Muscle of arm (tissue), 1 donor: ENCODE measurements at regions not wholly inside any gene's neighbourhood (a gene's known extent, or its start where the extent isn't known, plus 50 kb on each side); places are given as distances from the start of the nearest gene placed in this dataset.

Experiments used
- DNase-seq: peaks from one replicate; pipeline ENCODE4 v3.0.0-alpha.2; 2013

DNA sequence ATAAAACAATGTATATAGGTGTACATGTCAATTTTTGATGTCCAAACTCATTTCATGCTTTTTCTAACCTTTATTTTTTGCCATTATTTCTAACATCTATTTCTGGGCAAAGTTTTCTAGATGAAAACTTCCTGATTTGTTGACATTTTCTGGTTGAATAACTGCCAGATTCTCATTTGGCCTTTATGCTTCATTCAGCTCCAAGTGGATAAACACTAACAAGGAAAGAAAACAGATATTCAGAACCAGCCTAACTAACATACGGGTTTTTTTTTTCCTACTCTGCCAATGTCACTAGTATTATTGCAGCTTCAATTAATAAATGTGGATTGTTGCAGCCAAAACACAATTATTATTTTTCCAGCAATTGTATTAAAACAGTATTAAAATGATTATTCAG lies 50.9 kb upstream of the RAP1GDS1 start:
- no peak for DNase-seq

DNA sequence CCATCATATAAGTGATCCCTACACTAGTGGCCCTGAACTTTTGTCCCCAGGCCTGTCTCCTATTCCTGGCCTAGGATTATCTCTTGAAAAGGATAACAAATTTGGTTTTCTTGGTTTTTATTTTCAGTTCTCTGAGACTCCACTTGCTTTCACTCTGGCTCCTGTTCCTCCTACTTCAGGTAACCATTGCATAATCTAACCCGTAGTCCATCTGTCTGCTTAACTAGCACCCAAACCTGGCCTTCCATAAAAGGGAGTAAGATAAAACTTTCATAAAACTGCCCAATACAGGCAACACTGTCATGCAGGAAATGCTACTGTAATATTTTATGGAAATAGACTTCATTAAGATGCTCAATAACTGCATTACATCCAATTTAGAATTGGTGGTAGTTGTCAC lies 52.1 kb upstream of the RAP1GDS1 start:
- DNase-seq: no peak

DNA sequence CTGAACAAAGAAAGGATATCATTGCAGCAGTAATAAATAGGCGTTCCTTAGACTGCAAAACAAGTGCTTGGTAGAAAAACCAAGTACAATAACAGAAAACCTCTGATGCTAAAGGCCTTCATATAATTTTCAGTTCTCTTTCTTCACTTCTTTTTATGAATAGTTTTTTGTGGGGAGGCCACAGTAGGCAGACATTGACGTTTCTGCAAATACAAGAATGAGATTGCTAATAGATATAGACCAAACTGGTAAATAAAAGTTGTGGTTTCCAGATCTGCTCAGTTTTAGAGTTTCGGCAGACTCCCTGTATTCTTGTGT lies 57.0 kb upstream of the RAP1GDS1 start:
- no peak for DNase-seq

DNA sequence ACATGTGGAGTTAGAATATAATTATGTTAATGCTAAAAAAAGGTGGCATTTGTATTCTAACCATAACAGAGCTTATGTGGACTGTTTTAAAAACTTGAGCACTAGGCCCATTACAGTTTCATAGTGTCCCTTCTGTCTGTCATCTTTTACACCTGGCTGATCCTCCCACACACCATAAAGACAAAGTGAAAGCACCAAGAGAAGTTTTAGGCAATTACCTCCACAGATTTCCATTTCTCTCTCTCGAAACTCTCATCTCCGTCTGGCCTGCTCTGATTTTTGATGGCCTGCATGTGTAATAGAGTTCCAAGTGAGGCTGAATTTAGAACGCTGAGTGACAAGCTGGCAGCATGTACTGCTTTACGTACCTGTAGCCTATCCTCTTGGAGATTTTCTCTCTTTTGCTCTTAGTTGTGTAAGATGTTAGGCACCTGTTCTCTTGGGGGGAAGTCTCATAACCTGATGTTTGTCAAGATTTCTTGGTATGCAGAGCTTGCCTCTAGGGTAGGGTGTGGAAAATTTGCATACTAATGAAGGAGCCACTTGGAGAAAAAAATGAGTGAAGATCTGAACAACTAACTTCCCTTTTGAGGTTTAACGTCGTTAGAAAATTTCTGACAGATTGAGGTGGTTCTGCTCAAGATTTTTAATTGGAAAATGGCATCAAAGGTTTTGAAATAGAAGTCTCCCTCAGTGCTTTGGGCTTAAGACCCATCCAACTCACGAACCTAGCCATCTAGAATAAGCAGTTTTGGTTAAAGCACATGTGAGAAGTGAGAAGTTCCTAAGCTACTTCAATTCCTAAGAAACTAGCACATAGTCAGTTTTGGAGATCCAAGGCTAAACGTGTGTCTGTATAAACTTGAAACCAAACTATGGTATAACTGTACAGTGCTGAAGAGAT lies 57.6 kb upstream of the RAP1GDS1 start:
- DNase-seq: no peak

DNA sequence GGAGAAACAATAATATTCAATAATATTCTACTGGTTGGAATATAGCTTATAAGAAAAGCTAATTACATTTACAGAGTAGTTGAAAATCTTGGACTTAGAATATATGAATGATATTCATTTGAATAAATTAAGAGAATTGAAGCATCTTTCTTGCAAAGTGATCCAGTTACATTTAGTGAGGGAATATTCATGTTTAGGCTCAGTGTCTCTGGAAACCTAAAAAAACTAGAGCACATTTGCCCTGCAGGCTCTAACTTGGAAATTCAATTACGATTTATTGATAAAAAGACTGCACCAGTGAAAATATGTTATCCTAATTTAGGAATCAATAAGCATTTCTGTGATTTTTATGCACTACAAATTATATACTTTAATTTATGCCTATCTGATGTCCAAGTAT lies 58.3 kb upstream of the RAP1GDS1 start:
- DNase-seq: no peak

DNA sequence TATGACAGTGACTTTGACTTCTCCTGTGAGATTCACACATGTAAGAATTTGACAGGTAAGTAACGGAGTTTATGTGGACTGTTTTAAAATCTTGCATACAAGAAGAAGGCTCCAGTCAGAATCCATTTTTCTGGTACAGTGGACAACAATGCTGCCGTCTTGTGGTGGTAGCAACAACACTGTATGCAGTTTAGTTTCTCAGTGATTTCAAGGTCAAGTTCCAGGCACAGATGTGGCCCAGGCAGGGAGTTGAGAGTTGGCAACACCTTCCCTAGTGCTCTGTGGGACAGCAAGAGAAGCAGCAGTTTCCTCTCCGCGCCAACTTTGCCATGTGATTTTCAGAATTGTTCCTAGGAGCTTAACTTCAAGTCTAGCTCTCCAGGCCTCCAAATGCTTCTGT lies 56.0 kb upstream of the STPG2 start:
- DNase-seq: peak; percentile 2

DNA sequence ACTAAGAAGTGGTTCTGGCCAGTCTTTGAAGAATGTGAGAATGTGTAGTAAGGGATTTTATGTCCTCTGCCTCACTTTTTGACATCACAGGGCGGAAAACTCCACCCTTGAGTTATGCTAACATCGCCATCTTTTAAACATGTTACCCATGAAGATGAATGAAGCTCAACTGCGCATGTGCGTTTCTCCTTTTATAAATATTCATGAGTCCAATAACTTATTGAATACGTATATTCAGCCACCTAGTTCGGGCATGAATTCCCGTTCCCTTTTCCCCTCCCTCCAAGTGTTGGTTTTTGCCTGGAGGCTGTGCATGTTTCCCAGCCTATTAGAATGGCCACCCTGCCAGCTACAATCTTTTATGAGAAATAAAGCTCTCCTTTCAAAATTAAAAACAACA lies 51.7 kb upstream of the STPG2 start:
- DNase-seq: no peak

DNA sequence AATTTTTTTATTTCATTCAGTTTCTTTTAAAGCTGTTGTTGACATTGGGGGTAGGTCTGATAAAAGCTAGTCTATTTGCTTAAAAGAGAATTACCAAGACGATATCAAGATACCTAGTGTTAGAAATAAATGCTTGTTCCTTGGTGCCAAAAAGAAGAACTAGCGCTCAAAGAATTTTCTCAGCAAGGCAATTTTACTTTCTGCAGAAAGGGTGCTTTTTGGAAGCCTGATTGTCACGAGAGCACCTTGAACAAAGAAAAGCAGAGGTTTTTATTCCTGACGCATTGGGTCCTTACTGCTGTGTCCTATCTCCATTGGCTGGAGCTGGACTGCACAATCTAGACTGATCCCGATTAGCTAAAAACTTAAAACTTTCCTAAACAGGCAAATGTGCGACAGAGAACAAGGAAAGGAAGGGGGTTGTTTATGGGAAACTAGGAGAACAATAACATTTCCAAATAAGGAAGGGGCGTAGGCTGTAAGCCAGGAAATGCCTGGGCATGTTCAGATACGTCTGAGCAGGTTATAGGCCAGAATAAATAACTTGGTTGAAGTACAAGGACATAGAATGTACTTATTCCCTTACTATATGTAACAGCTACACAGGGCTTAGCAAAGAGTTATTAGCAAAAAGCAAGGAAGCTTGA lies 50.3 kb upstream of the STPG2 start:
- no peak for DNase-seq
